Forelimb muscle (tissue), 1 donor: ENCODE measurements at regions not wholly inside any gene's neighbourhood (a gene's known extent, or its start where the extent isn't known, plus 50 kb on each side); places are given as distances from the start of the nearest gene placed in this dataset.

Experiments
- DNase-seq: peaks from one replicate; pipeline ENCODE4 v3.0.0-alpha.2; 2013; ENCODE audit warnings: low read depth

DNA sequence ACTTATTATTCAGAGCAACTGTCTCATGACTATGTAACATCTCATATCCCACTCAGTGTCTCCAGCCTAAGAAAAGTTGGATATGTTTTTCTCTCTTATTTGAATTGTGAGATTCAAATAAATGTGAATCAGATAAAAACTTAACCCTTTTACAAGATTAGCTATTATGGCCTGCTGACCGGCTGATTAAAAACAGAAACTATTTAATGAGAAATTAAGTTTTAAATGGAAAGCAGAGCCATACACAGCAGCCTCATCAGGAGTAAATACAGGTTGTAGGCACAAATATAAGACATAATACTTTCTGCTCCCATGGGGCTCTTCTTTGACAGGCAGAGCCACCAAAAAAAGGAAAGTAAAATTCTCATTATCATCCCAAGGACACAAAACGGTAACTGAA lies 307.0 kb upstream of the PRMT6 start:
- no peak for DNase-seq

DNA sequence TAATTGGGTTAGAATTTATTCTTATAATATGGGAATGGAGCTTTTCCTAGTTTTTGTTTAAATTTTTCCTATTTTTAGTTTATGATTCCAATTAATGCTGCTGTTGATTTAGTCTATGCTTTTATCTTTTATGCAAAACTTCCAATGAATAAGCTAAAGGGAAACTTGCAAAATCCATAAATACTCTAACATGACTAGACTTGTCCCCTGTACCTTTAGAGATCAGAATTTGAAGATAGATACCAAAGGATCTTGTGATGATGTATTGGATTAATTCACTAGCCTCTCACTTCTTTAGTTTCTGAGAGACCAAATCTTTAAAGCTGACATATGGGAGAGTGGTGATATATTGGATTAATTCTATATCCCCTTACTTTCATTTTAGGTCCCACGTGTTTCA lies 306.6 kb upstream of the PRMT6 start:
- DNase-seq = no peak

DNA sequence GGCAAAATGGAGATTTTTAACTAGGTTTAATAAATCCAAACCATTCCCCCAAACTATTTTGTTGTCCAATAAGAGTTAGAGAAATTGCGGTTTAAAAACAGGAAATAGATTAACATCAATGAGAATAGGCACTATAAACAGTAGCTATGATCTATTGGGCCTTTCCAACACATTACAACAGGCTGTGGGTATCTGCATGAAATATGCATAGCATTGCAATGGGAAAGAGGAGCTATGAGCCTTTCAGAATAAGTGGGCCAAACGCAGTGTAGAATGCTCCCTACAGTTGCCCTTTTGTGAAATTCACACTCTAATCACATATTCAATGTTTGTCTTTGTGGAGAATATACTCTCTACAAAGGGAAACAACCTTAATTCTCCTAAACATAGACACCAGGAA lies 305.5 kb upstream of the PRMT6 start:
- DNase-seq = no peak

DNA sequence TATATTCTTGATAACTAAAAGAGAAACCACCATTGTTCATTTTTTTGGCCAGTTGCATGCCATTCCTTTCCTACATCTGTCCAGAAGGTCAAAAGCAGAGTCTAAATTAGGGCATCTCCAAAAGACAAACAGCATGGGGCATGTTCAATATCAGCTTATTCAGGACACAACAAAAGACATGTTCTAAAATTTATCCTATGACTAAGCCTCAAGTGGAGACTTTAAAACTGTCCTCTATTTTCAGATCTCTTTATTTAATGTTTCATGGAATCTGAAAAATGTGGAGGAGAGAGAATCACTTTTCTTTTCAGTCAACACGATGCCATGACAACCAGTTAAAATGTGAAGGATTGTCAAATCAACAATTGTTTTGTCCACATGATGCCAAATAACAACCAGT lies 303.4 kb upstream of the PRMT6 start:
- DNase-seq = no peak

DNA sequence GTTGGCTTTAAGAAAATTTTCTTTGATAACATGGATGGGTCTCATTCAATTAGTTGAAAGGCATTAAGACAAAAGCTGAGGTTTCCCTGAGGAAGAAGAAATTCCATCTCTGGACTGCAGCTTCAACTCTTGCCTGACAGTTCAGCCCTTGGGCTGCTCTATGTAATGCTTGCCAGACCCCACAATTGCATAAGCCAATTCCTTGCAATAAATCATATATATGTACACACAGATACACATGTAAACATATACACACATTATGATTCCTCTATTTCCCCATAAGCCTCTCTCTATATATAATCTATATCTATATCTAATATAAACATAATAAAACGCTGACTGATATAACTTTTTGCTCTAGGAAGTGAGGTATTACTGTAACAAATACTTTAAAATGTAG lies 301.5 kb upstream of the PRMT6 start:
- no peak for DNase-seq

DNA sequence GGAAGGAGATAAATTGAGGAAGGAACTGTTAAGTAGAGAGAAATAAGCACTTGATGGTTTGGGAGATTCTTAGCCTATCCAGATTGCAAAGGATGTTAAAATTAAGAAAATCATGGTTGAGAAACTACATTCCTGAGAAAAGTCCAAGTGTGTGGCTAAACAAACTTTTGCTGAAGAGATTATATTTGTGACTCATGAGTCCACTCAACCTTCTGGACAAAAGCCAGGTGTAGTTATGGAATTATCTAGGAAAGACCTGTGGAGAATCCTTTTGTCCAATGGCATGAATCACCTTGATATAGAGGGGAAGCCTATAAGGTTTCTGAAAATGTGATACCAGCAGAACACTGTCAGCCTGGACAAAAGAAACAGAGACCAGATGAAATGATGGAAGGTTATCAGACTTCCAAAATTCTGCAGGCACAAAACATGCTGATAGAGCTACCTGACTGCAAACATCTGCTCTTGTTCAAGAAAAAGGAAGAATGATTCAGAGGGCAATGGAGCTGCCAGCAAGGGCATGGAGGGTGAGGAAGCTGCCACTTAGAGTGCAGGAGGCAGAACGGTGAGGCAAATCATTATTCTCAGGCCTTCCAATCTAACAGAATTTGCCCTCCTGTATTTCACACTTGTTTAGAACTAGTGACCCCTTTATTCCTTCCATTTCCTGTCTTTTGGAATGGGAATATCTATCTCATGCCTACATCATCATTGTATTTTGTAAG lies 300.6 kb upstream of the PRMT6 start:
- DNase-seq = no peak

DNA sequence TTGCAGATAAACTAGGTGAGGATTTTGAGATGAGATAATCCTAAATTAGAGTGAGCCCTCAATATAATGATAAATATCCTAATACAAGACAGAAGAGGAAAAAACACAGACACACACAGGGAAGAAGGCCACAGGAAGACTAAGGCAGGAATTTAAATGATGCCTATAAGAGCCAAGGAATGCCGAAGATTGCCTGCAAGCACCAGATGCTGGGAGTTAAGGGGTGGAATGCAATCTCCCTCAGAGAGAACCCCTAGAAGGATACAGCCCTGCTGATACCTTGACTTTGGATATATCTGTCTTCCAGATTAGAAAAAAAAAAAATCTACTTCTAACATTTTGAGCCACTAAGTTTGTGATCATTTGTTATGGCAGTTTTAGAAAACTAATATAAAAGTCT lies 299.7 kb upstream of the PRMT6 start:
- no peak for DNase-seq

DNA sequence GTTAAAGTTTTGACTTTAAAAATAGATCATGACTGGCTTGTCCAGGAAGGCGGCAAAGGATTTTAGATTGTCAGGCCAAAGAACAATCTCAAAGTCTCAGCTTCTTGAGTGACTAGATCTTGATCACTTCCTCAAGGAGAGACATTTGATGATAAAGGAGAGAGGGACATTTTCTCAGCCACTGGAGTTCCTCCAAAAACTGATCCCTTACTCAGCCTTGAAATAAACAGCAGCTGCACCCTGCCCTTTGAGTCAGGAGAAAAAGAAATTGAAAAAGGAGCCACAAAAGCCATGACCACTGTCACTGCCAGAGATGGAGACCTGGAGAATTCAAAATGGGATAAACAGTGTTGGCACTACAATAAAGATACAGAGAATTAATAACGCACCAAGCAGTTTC lies 288.4 kb upstream of the PRMT6 start:
- no peak for DNase-seq

DNA sequence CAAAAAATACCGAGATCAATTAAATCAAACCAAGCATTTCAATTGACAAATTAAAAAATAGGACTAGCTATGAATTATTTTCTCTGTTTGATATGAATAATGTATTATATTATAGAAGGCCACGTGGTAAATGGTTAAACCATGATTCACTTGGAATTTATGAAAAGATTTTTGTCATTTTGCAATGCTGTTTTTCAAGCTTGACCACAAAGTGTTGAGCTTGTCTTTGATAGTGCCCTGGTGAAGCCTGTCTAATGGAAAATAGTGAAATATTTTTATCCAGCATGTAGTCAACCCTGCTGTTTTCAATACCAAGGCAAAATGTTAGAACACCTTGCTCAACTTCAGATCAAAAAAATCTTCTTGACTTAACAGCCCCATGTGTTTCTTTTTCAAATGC lies 288.0 kb upstream of the PRMT6 start:
- DNase-seq = no peak

DNA sequence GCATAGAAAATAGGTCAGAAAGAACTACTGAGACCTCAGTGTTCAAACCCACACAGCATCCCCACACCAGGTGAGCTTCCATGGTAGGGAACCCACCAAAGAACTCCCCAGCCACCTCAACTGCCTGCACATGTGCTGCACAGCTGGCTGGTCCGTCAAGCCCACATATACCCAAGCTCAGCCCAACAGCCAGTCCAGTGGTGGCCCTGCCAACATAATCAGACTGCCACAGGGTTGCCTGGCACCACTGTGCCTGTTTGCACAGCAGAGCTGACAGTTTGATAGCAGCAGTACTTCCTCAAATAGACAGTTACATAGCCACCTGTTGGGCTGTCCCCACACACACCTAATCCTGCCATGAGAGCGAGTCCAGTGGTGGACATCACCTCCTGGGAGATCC lies 283.3 kb upstream of the PRMT6 start:
- DNase-seq = no peak

DNA sequence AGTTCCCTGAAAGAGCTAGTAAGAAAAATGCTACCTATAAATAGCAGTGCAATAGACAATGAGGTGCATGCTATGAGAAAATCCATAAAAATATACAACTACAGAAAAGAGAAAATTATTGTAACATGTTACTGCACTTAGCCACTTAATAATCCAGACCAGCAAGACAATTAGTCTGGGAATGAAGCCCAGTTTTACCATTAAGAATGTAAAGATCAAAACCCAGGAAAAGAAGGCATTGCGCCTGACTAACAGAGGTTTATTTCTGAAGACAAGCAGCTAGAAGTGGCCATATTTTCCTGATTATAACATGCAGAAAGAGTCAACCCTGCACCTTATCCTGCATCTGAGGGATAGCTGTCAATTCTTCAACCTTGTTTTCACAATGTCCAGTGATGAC lies 276.4 kb upstream of the PRMT6 start:
- DNase-seq = no peak

DNA sequence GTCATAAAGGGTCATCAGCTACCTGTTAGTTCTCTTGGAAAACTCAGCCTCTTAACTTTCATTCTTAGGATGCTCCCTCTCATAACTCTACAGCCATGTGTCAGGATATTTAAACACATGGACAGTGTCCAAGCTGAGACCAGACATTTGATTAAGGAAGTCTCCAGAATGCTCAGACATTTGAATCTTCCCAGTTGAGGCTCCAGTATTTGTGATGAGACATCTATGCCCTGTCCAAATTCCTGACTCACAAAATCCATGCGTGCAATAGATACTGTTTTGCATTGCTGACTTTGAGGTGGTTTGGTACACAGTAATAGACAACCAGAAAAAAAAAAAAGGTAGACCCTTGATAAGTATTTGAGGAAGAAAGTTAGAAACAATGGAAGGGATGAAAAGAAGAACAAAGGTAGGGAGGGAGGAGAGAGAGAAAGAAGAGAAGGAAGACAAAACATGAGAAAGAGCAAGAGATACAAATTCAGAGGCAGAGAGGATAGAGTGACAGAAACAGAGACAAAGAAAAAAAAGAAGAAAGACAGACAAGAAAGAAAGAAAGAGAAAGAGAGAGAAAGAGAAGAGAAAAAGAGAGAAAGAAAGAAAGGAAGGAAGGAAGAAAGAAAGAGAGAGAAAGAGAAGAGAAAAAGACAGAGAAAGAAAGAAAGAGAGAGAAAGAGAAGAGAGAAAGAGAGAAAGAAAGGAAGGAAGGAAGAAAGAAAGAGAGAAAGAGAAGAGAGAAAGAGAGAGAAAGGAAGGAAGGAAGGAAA lies 275.5 kb upstream of the PRMT6 start:
- no peak for DNase-seq

DNA sequence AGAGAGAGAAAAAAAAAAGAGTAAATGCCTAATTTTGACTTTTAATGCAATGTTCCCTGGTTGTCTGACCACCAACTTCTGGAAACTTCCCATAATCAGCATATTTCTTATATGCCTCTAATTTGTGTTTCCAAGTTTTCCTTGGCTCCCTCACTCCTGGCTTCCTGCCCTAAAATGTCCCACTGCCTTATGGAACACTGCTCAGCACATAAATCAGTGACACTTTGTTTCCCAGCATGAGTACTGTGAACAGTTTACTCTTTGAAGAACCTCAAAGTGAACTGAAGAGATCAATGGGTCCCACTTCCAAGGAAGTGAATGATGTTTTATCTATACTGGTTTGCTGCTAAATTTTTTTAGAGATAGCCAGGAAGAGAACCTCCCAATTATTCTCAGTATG lies 271.3 kb upstream of the PRMT6 start:
- no peak for DNase-seq

DNA sequence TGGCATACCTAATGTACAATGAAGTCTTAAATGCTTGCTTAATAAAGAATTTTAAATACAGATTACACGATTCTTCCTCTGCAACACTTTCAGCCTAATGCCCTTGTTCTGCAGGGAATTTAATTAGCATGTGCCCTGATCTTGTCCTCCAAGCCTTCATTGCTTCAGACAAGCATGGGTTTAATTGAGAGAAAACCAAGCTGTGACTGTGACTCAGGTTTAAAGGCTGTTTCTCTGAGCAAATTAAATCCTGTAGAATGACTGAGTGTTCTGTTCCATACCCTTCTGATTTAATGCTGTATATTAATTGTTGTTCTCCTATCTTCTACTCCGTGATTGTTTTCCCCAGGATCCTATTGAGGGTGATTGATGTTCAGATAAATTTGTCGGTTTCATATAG lies 269.0 kb upstream of the PRMT6 start:
- DNase-seq = no peak

DNA sequence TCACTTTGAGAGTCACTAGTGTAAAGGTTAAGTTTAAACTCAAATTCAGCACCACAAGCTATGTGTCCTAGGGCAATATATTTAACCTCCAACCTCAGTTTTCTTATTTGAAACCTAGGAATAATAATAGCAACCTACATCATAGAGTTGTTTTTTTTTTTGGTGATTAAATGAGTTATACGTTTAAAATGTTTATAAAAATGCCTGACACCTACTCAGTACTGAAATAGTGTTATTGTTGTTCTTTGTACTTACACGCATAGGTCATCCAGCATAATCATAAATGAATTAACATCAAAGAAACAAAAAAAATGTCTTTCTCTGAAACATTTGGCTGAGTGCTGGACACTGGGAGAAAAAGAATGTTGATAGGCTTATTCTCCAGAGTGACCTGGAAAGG lies 266.8 kb upstream of the PRMT6 start:
- no peak for DNase-seq

DNA sequence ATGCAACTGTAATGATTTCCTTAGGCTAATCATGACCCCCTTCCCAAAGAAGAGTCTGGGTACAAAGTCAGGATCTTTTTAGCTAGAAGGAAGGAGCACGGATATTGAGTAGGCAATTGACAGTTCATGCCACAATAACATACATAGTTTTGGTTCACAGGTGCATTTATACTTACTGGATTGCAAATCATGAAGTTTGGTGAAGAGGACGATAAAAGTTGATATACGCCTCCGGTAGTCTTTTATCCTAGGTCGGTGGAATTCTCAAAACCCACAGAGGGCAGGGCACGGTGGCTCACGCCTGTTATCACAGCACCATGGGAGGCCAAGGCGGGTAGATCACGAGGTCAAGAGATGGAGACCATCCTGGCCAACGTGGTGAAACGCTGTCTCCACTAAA lies 265.4 kb upstream of the PRMT6 start:
- no peak for DNase-seq

DNA sequence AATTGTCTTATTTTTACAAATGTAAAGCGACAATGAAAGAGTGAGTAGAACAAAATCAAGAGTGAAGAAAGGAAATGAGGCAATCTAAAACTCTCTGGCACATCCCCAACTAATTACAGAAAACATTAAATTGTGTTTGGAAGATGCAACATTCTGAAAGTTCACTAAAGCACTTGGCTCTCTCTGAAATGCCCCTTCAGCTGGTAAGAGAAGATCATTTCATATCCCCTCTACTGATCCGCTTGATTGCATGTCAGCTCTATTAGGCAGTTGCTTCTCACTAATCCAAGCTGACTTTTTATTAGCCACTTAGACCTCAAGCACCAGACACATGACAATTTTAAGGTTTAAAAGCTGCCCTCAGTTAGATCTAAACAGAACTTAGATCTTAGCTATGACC lies 262.8 kb upstream of the PRMT6 start:
- no peak for DNase-seq

DNA sequence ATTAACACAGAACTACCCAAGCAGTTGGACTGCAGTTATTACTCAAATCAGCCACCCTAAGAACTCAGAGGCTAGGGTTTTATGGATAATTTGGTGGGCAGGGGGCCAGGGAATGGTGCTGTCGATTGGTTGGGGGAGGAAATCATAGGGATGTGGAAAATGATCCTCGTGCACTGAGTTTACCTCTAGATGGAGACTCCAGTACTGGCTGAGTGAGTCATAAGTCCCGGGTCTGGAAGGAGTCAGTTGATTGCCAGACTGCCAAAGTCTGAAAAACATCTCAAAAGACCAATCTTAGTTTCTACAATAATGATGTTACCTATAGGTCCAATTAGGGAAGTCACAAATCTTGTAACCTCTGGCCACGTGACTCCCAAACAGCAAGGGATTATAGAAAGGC lies 257.5 kb upstream of the PRMT6 start:
- DNase-seq = no peak

DNA sequence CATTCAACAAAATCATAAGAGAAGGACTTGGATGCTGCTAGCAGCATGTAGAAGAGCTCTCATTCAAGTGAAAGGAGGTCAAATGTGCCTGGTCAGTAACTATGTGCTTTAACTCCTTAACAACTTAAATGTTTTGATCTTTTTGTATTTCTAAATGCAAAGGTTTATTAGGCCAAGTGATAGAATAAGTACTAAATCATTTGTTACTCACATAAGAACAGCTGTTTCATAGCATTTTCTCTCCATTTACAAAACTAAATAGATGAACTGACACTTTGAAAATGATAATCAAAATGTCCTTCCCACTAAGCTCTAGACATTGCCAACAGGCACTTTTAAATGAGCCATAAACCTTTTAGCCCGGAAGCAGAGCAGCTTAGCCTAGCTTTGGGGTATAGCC lies 254.3 kb upstream of the PRMT6 start:
- no peak for DNase-seq

DNA sequence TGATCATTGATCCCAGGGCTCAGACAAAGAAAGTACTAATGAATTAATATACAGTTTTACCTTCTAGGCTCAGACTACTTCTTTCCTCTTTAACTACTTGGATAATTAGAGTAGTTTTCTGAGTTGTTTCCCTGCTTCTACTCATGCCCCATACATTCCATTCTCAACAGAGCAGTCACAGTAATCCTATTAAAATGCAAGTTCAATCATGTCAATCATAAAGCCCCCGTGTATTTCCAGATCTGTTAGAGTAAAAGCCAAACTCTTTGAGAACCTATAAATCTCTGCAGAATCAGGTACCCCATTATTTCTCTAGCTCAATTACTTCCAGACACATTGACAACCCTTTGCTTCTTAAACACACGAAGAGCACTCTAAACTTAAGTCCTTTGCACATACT lies 242.1 kb upstream of the PRMT6 start:
- no peak for DNase-seq

DNA sequence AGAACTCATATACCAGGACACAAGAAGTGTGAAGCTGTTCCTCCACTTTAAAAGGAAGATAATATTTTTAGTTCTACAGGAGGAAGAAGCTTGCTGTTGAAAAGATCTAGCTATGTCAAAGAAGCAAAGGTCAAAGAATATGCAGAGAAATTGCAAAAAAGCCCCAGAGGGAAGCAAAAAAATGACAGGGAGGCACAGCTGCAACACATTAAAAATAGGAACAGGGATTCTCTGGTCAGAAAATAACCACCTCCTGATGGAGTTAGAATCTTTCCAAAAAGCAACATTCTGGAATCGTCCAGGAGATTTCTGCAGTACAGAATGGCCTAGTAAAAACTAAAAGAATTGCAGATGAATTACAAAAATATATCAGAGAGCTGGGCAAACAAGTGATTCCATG lies 238.9 kb upstream of the PRMT6 start:
- peak; percentile 56 for DNase-seq

DNA sequence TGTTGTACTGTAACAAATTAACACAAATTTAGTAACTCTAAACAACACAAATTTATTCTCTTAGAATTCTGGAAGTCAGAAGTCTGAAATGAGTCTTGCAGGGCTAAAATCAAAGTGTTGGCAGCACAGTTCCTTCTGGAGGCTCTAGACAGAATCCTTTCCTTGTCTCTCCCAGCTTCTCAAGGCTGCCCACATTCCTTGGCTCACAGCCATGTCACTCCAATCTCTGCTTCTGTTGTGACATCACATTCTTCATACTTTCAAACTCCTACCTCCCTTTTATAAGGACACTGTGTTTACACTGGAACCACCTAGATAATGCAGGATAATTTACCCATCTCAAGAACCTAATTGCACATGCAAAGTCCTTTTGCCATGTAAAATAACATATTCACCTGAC lies 225.0 kb upstream of the PRMT6 start:
- DNase-seq = no peak

DNA sequence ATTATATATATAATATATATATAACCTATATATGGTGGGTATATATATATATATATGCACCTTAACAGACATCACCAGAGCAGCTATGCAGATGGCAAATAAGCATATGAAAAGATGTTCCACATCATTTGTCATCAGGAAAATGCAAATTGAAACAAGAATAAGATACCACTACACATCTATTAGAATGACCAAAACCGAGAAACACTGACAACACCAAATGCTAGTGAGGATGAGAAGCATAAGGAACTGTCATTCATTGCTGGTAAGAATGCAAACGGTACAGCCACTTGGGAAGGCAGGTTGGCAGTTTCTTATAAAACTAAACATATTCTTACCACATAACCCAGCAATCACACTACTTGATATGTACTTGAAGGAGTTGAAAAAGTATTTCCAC lies 219.8 kb upstream of the PRMT6 start:
- no peak for DNase-seq

DNA sequence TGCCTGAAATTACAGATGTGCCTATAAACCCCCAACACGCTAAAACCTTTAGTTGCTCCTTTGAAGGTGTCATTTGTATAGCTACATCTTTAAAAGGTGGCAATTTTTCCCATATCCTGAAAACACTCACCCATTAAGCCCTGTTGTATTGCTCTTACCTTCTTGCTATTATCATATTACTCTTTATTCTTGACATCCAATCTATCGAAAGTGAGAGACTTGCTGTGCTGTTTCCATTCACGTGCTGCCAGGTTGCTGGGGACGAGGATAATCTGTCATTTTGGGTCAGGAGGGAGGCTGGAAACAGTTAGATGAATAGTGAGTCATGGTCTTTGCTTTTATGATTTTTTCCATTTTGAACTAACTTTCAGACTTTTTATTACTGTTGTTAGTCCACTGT lies 213.0 kb upstream of the PRMT6 start:
- no peak for DNase-seq
